WERI-Rb-1 (cell line): ENCODE measurements at regions not wholly inside any gene's neighbourhood (a gene's known extent, or its start where the extent isn't known, plus 50 kb on each side); places are given as distances from the start of the nearest gene placed in this dataset.

ENCODE experiments used
- DNase-seq: peaks from one replicate; pipeline ENCODE4 v3.0.0-alpha.2; 2020
- H3K27ac ChIP-seq: fragments of 250-450 bp; sonication (Bioruptor Pico); 2 replicates; pipeline ENCODE4 v1.5.1; 2020; ENCODE audit warnings: mild to moderate bottlenecking, moderate library complexity
- H3K27me3 ChIP-seq: fragments of 250-450 bp; sonication (Bioruptor Pico); 2 replicates; pipeline ENCODE4 v1.5.1; 2021; ENCODE audit warnings: mild to moderate bottlenecking, low read depth, moderate library complexity; ENCODE audit not compliant: insufficient read depth, severe bottlenecking
- H3K36me3 ChIP-seq: fragments of 250-450 bp; sonication (Bioruptor Pico); 2 replicates; pipeline ENCODE4 v1.5.1; 2020; ENCODE audit warnings: mild to moderate bottlenecking, moderate library complexity
- H3K4me3 ChIP-seq: 2 replicates; pipeline ENCODE4 v1.5.1; 2011; ENCODE audit warnings: low read depth, mild to moderate bottlenecking, control low read depth, low read length
- H3K9me3 ChIP-seq: fragments of 250-450 bp; sonication (Bioruptor Pico); 2 replicates; pipeline ENCODE4 v1.5.1; 2021; ENCODE audit warnings: mild to moderate bottlenecking, moderate library complexity; ENCODE audit not compliant: severe bottlenecking
- CTCF ChIP-seq: IDR thresholded peaks from 2 replicates; pipeline ENCODE4 v1.5.1; 2011; ENCODE audit warnings: low read depth, mild to moderate bottlenecking, control low read depth, inconsistent platforms, low read length

GRCh38 chr5:118228489-118228888, 759.9 kb downstream of the DTWD2 start:
- Histone ChIP-seq H3K9me3 (no peaks in the 10 kb centered on the region), H3K4me3 (no peak overlapping the region), H3K27me3 (no peaks in the 10 kb centered on the region), H3K27ac (no peak overlapping the region), H3K36me3 (no peaks in the 10 kb centered on the region)
- no peak for TF ChIP-seq CTCF
- no peak for DNase-seq

- TF ChIP-seq CTCF = no peak
- H3K9me3 ChIP-seq = no peaks in the 10 kb centered on the region
- no peaks in the 10 kb centered on the region for H3K36me3 ChIP-seq
- H3K27ac ChIP-seq = no peak overlapping the region
- H3K4me3 ChIP-seq = no peak overlapping the region
- no peak for DNase-seq
- no peaks in the 10 kb centered on the region for H3K27me3 ChIP-seq
Measured at GRCh38 chr5:118224546-118224945, 763.8 kb downstream of the DTWD2 start.

GRCh38 chr5:118220556-118221195, 767.7 kb downstream of the DTWD2 start:
- TF ChIP-seq CTCF = no peak
- DNase-seq = no peak
- Histone ChIP-seq H3K27me3 (no peaks in the 10 kb centered on the region), H3K27ac (no peak overlapping the region), H3K36me3 (no peaks in the 10 kb centered on the region), H3K9me3 (no peaks in the 10 kb centered on the region), H3K4me3 (no peak overlapping the region)

- Histone ChIP-seq H3K36me3 (no peaks in the 10 kb centered on the region), H3K27me3 (no peaks in the 10 kb centered on the region), H3K4me3 (no peak overlapping the region), H3K9me3 (peaks cover 23% of the 10 kb centered on the region), H3K27ac (no peak overlapping the region)
- DNase-seq = no peak
- no peak for TF ChIP-seq CTCF
Measured at GRCh38 chr5:118211606-118212005, 776.7 kb downstream of the DTWD2 start.

GRCh38 chr5:118208031-118208453, 780.3 kb downstream of the DTWD2 start:
- Histone ChIP-seq H3K27ac (no peak overlapping the region), H3K27me3 (no peaks in the 10 kb centered on the region), H3K36me3 (no peaks in the 10 kb centered on the region), H3K9me3 (peaks cover 23% of the 10 kb centered on the region), H3K4me3 (no peak overlapping the region)
- TF ChIP-seq CTCF = no peak
- DNase-seq = no peak

GRCh38 chr5:118199801-118200200, 788.5 kb downstream of the DTWD2 start:
- H3K36me3 ChIP-seq = no peaks in the 10 kb centered on the region
- H3K27ac ChIP-seq = no peak overlapping the region
- no peak for TF ChIP-seq CTCF
- H3K27me3 ChIP-seq = no peaks in the 10 kb centered on the region
- no peak overlapping the region for H3K4me3 ChIP-seq
- DNase-seq = no peak
- no peaks in the 10 kb centered on the region for H3K9me3 ChIP-seq
